ENCODE measurements at regions not wholly inside any gene's neighbourhood (a gene's known extent, or its start where the extent isn't known, plus 50 kb on each side); places are given as distances from the start of the nearest gene placed in this dataset.

DNA sequence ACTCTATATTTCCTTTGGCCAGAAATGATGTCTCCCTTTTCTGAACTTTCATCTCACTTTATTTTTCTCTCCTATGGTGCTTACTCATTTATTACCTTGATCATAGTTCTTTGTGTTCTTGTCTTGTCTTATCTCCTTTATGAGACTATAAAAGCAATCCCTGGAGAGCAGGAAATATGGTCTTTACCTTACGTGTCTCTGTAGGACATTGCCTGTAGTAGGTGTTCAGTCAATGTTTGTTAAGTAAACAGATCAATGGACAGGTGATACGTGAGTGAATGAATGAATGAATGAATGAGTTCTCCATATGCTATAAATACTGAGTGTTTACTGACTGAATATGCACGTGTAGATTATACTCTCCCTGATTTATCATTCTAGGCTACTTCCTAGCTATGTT is 193.7 kb upstream of the HMGA2 start:
- TF ChIP-seq, protein P1, sequence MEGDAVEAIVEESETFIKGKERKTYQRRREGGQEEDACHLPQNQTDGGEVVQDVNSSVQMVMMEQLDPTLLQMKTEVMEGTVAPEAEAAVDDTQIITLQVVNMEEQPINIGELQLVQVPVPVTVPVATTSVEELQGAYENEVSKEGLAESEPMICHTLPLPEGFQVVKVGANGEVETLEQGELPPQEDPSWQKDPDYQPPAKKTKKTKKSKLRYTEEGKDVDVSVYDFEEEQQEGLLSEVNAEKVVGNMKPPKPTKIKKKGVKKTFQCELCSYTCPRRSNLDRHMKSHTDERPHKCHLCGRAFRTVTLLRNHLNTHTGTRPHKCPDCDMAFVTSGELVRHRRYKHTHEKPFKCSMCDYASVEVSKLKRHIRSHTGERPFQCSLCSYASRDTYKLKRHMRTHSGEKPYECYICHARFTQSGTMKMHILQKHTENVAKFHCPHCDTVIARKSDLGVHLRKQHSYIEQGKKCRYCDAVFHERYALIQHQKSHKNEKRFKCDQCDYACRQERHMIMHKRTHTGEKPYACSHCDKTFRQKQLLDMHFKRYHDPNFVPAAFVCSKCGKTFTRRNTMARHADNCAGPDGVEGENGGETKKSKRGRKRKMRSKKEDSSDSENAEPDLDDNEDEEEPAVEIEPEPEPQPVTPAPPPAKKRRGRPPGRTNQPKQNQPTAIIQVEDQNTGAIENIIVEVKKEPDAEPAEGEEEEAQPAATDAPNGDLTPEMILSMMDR (IDR thresholded peaks at IDR 0.05; ENCODE audit: insufficient read depth, low read depth, low read length): no peak
- H3K4me3 ChIP-seq (ENCODE audit: low read depth, low read length): no peak overlapping the region
- DNase-seq (ENCODE audit: low read depth): no peak

DNA sequence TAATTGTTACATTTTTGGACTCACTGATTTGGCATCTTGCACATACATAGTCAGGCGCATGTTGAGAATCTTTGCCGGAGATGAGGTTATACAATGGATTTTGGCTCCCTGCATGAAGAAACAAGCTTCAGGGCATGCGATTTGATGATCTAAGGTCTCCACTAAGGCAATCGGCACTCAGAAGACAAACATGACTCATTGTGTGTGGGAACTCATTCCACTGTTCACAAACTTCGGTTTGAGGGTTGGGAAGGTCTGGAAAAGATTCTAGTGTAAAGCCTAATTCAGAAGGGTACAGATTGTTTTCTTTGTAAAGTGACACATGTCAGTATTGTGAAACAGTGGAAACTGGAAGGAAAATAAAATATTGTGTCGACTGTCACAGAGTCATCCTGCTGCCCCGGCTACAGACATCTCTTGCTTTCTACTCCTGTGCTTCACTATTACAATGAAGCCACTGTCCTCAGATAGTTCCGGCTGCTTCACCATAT is 192.6 kb upstream of the HMGA2 start:
- TF ChIP-seq, protein P1 (IDR thresholded peaks at IDR 0.05; ENCODE audit: insufficient read depth, low read depth, low read length): no peak
- DNase-seq (ENCODE audit: low read depth): peak; percentile 96
- H3K4me3 ChIP-seq (ENCODE audit: low read depth, low read length): no peak overlapping the region

- TF ChIP-seq, protein P1 (IDR thresholded peaks at IDR 0.05; ENCODE audit: insufficient read depth, low read depth, low read length): no peak
- no peak for DNase-seq (ENCODE audit: low read depth)
- H3K4me3 ChIP-seq (ENCODE audit: low read depth, low read length): no peak overlapping the region
These were observed 192.0 kb upstream of the HMGA2 start for GRCh38 chr12:65632131-65632855.

DNA sequence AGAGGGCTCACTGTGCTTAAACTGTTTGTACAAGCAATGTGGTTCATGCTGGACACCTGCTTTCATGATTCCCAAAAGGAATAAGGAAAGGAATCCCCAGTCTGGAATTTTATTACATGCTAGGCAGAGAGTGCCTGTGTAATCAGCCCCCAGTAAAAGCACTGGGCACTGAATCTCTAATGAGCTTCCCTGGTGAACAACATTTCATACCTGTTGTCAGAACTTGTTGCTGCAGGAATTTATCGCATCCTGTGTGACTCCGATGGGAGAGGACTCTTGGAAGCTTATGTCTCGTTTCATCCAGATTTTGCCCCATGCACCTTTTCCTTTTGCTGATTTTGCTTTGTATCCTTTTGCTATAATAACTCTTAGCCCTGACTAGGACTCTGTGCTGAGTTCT is 190.2 kb upstream of the HMGA2 start:
- H3K4me3 ChIP-seq (ENCODE audit: low read depth, low read length): no peak overlapping the region
- TF ChIP-seq, protein P1 (IDR thresholded peaks at IDR 0.05; ENCODE audit: insufficient read depth, low read depth, low read length): no peak
- DNase-seq (ENCODE audit: low read depth): no peak

DNA sequence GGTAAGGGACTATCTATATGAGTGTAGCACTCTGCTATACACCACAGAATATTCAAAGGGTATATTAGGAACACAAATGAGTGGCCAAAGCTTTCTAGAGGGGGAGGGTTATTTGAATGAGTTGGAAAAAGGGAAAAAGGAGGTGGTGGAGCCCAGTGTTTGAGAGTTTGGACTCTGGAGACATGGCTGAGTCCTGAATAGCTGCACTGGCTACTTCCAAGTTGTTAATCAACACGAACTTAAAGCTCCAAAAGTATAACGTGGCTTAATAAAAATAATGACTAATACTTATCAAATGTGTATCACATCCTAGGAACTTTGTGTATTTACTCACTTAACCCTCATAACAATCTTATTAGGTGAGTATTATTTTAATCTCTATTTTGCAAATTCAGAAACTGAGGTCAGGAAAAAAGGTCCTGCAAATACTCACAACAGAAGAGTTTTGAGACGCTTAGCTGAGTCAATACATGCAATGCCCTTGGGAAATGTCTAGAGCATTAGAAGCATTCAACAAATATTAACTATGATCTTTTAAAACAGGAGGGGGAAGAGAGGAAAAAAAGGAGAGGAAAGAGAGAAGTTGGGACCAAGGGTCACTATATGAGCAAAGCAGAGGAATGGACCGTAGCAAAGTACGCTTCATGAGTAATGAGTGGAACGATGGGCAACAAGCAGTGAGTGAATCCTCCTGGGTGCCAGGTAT is 189.5 kb upstream of the HMGA2 start:
- no peak overlapping the region for H3K4me3 ChIP-seq (ENCODE audit: low read depth, low read length)
- TF ChIP-seq, protein P1 (IDR thresholded peaks at IDR 0.05; ENCODE audit: insufficient read depth, low read depth, low read length): no peak
- DNase-seq (ENCODE audit: low read depth): no peak

DNA sequence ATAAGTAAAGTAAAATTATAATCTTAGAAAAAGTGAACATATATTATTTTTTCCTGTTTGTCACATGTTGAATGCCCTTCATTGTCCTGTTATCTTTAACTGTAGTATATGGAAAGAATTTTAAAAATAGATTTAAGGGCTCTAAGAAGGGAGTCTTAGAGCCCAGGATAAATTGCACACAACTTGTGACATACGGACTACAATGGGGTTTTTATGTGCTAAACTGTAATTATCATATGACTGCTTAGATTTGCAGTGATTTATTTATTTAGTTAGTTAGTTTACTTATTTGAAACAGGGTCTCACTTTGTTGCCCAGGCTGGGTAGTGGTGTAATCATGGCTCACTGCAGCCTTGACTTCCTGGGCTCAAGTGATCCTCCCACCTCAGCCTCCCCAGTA is 187.8 kb upstream of the HMGA2 start:
- TF ChIP-seq, protein P1 (IDR thresholded peaks at IDR 0.05; ENCODE audit: insufficient read depth, low read depth, low read length): no peak
- no peak overlapping the region for H3K4me3 ChIP-seq (ENCODE audit: low read depth, low read length)
- DNase-seq (ENCODE audit: low read depth): no peak
